IMR-90 (cell line): ENCODE measurements at regions not wholly inside any gene's neighbourhood (a gene's known extent, or its start where the extent isn't known, plus 50 kb on each side); places are given as distances from the start of the nearest gene placed in this dataset.

Experiments used
- ATAC-seq: fragments of 200-7000 bp; cut with Tn5 transposase; 2 replicates; pipeline ENCODE4 v1.9.1; 2020; ENCODE audit warnings: low read depth, mild to moderate bottlenecking, moderate library complexity
- BruUV-seq: library from RNA; stranded (reverse); fragments of 400-500 nt; replicated peaks from 2 replicates; lab custom pipeline; 2021; lab: Mats Ljungman, UMichigan
- CTCF ChIA-PET: fragments of 300-600 bp; formaldehyde crosslinking; extraction: SDS; loops from one replicate; lab custom pipeline; 2021; ENCODE audit warnings: antibody characterized with exemption; lab: Yijun Ruan, JAX
- POLR2A ChIA-PET: fragments of 300-600 bp; sonication (Branson Sonifier 250); formaldehyde crosslinking; loops from one replicate; lab custom pipeline; 2022; ENCODE audit warnings: antibody characterized with exemption; ENCODE audit not compliant: unreplicated experiment; lab: Charles Lee
- DNase-seq: peaks from one replicate; pipeline ENCODE4 v3.0.0; 2013
- H2AFZ ChIP-seq: replicated peaks from 2 replicates; pipeline ENCODE3; 2013; ENCODE audit warnings: low read length, mild to moderate bottlenecking; ENCODE audit not compliant: poor library complexity
- H2AK5ac ChIP-seq: 2 replicates; pipeline ENCODE4 v1.6.1; 2013; ENCODE audit warnings: low read depth, low read length, inconsistent platforms
- H2AK9ac ChIP-seq: replicated peaks from 2 replicates; pipeline ENCODE3; 2013; ENCODE audit warnings: mild to moderate bottlenecking, low read depth, low read length, moderate library complexity; ENCODE audit not compliant: poor library complexity
- H2BK120ac ChIP-seq: 2 replicates; pipeline ENCODE4 v1.6.1; 2013; ENCODE audit warnings: low read depth, low read length, inconsistent platforms
- H2BK15ac ChIP-seq: 3 replicates; pipeline ENCODE4 v1.6.1; 2013; ENCODE audit warnings: low read depth, low read length, inconsistent platforms
- H2BK20ac ChIP-seq: 2 replicates; pipeline ENCODE4 v1.6.1; 2013; ENCODE audit warnings: low read depth, mild to moderate bottlenecking, inconsistent platforms, low read length, moderate library complexity
- H2BK5ac ChIP-seq: 2 replicates; pipeline ENCODE4 v1.6.1; 2013; ENCODE audit warnings: mild to moderate bottlenecking, low read depth, low read length, inconsistent platforms; ENCODE audit not compliant: poor library complexity, severe bottlenecking
- H3K14ac ChIP-seq: replicated peaks from 2 replicates; pipeline ENCODE4 v1.6.1; 2013; ENCODE audit warnings: low read depth, low read length, inconsistent platforms
- H3K18ac ChIP-seq: 2 replicates; pipeline ENCODE4 v1.6.1; 2013; ENCODE audit warnings: low read depth, low read length, control low read depth
- H3K23ac ChIP-seq: 2 replicates; pipeline ENCODE4 v1.6.1; 2013; ENCODE audit warnings: low read depth, low read length, inconsistent platforms
- H3K27ac ChIP-seq: 2 replicates; pipeline ENCODE4 v1.5.1; 2013; ENCODE audit warnings: mild to moderate bottlenecking, control low read depth, low read length; ENCODE audit not compliant: insufficient read depth
- H3K27me3 ChIP-seq: 2 replicates; pipeline ENCODE4 v1.6.1; 2013; ENCODE audit warnings: low read length; ENCODE audit not compliant: control insufficient read depth, insufficient read depth
- H3K36me3 ChIP-seq: 2 replicates; pipeline ENCODE4 v1.6.1; 2013; ENCODE audit warnings: low read length, mixed read lengths; ENCODE audit not compliant: control insufficient read depth, insufficient read depth
- H3K4ac ChIP-seq: 2 replicates; pipeline ENCODE4 v1.6.1; 2013; ENCODE audit warnings: low read depth, low read length, inconsistent platforms
- H3K4me1 ChIP-seq: 2 replicates; pipeline ENCODE4 v1.6.1; 2013; ENCODE audit warnings: low read length, mixed read lengths; ENCODE audit not compliant: control insufficient read depth, insufficient read depth
- H3K4me2 ChIP-seq: 2 replicates; pipeline ENCODE4 v1.6.1; 2013; ENCODE audit warnings: low read depth, mild to moderate bottlenecking, control low read depth, low read length, moderate library complexity
- H3K4me3 ChIP-seq: 2 replicates; pipeline ENCODE4 v1.5.1; 2013; ENCODE audit warnings: low read depth, mild to moderate bottlenecking, control low read depth, low read length, moderate library complexity; ENCODE audit not compliant: insufficient read depth
- H3K56ac ChIP-seq: 2 replicates; pipeline ENCODE4 v1.6.1; 2013; ENCODE audit warnings: low read length, inconsistent platforms; ENCODE audit not compliant: insufficient read depth; ENCODE audit errors: extremely low read depth
- H3K79me1 ChIP-seq, 2 experiments: 2 replicates each; pipeline ENCODE4 v1.6.1; 2013; ENCODE audit warnings: low read length in 2 of 2, inconsistent platforms in 1 of 2, low read depth in 1 of 2
- H3K9ac ChIP-seq: 2 replicates; pipeline ENCODE4 v1.6.1; 2013; ENCODE audit warnings: low read depth, low read length, control low read depth
- H3K9me1 ChIP-seq: 2 replicates; pipeline ENCODE4 v1.6.1; 2013; ENCODE audit warnings: low read length, inconsistent platforms; ENCODE audit not compliant: insufficient read depth
- H3K9me3 ChIP-seq: 2 replicates; pipeline ENCODE4 v1.6.1; 2013; ENCODE audit warnings: low read length; ENCODE audit not compliant: control insufficient read depth, insufficient read depth
- H4K20me1 ChIP-seq: 2 replicates; pipeline ENCODE4 v1.6.1; 2013; ENCODE audit warnings: low read length, inconsistent platforms; ENCODE audit not compliant: insufficient read depth
- H4K5ac ChIP-seq: 2 replicates; pipeline ENCODE4 v1.6.1; 2013; ENCODE audit warnings: mild to moderate bottlenecking, low read depth, low read length, control low read depth
- H4K8ac ChIP-seq, 2 experiments: 2 replicates each; pipeline ENCODE4 v1.6.1; 2013; ENCODE audit warnings: low read depth in 2 of 2, low read length in 2 of 2, control low read depth in 1 of 2, inconsistent platforms in 1 of 2
- H4K91ac ChIP-seq: 2 replicates; pipeline ENCODE4 v1.6.1; 2013; ENCODE audit warnings: low read depth, low read length, inconsistent platforms; ENCODE audit not compliant: insufficient read depth
- BHLHE40 ChIP-seq: fragments of 150-350 bp; IDR thresholded peaks from 2 replicates; pipeline ENCODE4 v1.6.1; 2016; ENCODE audit warnings: mild to moderate bottlenecking, low read depth, low read length
- FOS ChIP-seq: fragments of 150-350 bp; IDR thresholded peaks from 2 replicates; pipeline ENCODE4 v1.6.1; 2016; ENCODE audit warnings: low read depth, low read length
- NFE2L2 ChIP-seq: fragments of 150-350 bp; IDR thresholded peaks from 2 replicates; pipeline ENCODE4 v1.6.1; 2016; ENCODE audit warnings: low read depth, mild to moderate bottlenecking, low read length
- WGBS, 2 experiments: methylation state at CpG; one replicate each; pipeline versions ENCODE4 v1.1.5 to v1.1.7; 2013; ENCODE audit warnings: missing lambda C conversion rate in 2 of 2; ENCODE audit not compliant: insufficient read length in 1 of 2; ENCODE audit errors: extremely low coverage in 2 of 2; 5-methylcytosine and 5-hydroxymethylcytosine counted together
- dilution Hi-C: fragments of 300-500 bp; cut with HindIII; formaldehyde crosslinking; loops from one replicate; pipeline ENCODE4 v1.14.3; 2018; ENCODE audit warnings: low sequenced_read_pairs; ENCODE audit not compliant: unreplicated experiment
- in situ Hi-C: fragments of 300-500 bp; cut with MboI; formaldehyde crosslinking; loops from 3 replicates; pipeline ENCODE4 v1.14.3; 2019; ENCODE audit warnings: low sequenced_read_pairs, inconsistent platforms, mixed read lengths
- intact Hi-C: fragments of 100-400 bp; cut with micrococcal nuclease; formaldehyde crosslinking; loops from 2 replicates; pipeline ENCODE4 v1.10.0; 2022
- TF ChIP-seq, protein P1 (sequence below): fragments of 150-350 bp; IDR thresholded peaks from 2 replicates; pipeline ENCODE4 v1.6.1; 2016; ENCODE audit warnings: low read depth, mild to moderate bottlenecking, low read length, moderate library complexity, borderline replicate concordance

- in situ Hi-C loops, result no loop called here
- no peak overlapping the region for H2BK20ac ChIP-seq
- no peaks in the 10 kb centered on the region for H3K36me3 ChIP-seq
- ChIA-PET POLR2A (interaction anchor here (1.0 kb wide), 1 partner anchor 51 kb away, joined by 3 read pairs; a partner anchor contains a TSS), CTCF (interaction anchor here (0.9 kb wide), 1 partner anchor 9 kb away, joined by 3 read pairs; no protein-coding TSS in a partner anchor)
- no peak overlapping the region for H3K27ac ChIP-seq
- no peak overlapping the region for H3K4me3 ChIP-seq
- no peak overlapping the region for H2BK5ac ChIP-seq
- intact Hi-C loops, result no loop called here
- no peak overlapping the region for H3K4me2 ChIP-seq
- H3K4me1 ChIP-seq, result peaks cover 2% of the 10 kb centered on the region
- H3K79me1 ChIP-seq, result no peaks in the 10 kb centered on the region
- H3K9ac ChIP-seq, result no peak overlapping the region
- no peak overlapping the region for H3K18ac ChIP-seq
- H2BK15ac ChIP-seq, result no peak overlapping the region
- DNase-seq (no peak), ATAC-seq (no peak)
- no peak overlapping the region for H3K14ac ChIP-seq
- no peak overlapping the region for H2AK9ac ChIP-seq
- no peak overlapping the region for H2BK120ac ChIP-seq
- H3K9me1 ChIP-seq, result no peaks in the 10 kb centered on the region
- no peak overlapping the region for H4K5ac ChIP-seq
- H2AK5ac ChIP-seq, result no peak overlapping the region
- no peak overlapping the region for H3K23ac ChIP-seq
- H2AFZ ChIP-seq, result no peak overlapping the region
- TF ChIP-seq FOS, result no peak
- no peak for TF ChIP-seq BHLHE40
- no peak for TF ChIP-seq NFE2L2
- TF ChIP-seq, protein P1, sequence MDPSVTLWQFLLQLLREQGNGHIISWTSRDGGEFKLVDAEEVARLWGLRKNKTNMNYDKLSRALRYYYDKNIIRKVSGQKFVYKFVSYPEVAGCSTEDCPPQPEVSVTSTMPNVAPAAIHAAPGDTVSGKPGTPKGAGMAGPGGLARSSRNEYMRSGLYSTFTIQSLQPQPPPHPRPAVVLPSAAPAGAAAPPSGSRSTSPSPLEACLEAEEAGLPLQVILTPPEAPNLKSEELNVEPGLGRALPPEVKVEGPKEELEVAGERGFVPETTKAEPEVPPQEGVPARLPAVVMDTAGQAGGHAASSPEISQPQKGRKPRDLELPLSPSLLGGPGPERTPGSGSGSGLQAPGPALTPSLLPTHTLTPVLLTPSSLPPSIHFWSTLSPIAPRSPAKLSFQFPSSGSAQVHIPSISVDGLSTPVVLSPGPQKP, result no peak
- no peaks in the 10 kb centered on the region for H3K27me3 ChIP-seq
- no TSS peak for BruUV-seq
- H3K9me3 ChIP-seq, result no peaks in the 10 kb centered on the region
- H4K20me1 ChIP-seq, result no peaks in the 10 kb centered on the region
- no peak overlapping the region for H4K91ac ChIP-seq
- no peak overlapping the region for H4K8ac ChIP-seq
- dilution Hi-C loops, result no loop called here
- H3K56ac ChIP-seq, result no peak overlapping the region
- WGBS, 2 experiments, result 83% methylated on average over 2 of the region's 3 CpGs; no CpG with 5 or more reads in 1 of the 2 experiments
- no peak overlapping the region for H3K4ac ChIP-seq
Observed at GRCh38 chr6:26267083-26267589, 97.9 kb upstream of the BTN3A2 start.
